ENCODE measurements at regions not wholly inside any gene's neighbourhood (a gene's known extent, or its start where the extent isn't known, plus 50 kb on each side); places are given as distances from the start of the nearest gene placed in this dataset.

DNA sequence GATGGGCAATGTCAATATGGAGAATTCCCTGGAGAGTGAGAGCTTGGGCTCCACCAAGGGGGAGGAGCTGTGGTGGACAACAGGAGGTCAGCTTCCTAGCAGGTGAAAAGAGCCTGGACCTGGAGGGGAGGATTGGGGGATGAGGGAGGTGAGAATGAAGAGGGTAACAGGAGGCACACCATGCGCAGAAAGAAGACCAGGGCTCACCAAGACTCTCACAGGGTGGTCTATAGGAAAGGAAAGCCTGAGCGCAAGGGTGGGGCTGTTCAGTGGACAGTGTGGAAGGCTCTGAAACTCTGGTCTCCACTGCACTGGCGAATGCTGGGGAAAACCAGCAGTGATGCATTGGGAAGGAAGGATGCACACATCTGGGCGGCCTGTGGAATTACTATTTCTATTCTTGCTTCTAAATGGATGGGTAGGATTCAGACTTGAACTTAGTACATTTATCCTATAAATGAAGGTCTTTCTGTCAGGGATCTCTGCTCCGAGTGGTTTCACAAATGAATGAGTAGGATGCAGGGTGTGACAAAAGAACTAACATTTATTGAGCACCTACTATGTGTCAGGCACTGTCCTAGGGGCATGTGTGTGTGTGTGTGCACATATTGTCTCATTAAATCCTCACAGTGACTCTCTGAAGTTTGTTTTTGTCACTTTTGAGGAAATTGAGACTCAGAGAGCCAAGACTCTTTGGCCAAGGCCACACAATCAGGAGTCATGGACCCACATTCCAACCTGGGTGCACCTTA lies 152.7 kb downstream of the CD83 start:
- no peaks in the 10 kb centered on the region for H3K79me2 ChIP-seq
- H3K4me1 ChIP-seq: no peaks in the 10 kb centered on the region
- H2AFZ ChIP-seq: no peak overlapping the region
- H3K36me3 ChIP-seq (ENCODE audit: control insufficient read depth, insufficient read depth, low read length): no peaks in the 10 kb centered on the region
- TF ChIP-seq, protein P1, sequence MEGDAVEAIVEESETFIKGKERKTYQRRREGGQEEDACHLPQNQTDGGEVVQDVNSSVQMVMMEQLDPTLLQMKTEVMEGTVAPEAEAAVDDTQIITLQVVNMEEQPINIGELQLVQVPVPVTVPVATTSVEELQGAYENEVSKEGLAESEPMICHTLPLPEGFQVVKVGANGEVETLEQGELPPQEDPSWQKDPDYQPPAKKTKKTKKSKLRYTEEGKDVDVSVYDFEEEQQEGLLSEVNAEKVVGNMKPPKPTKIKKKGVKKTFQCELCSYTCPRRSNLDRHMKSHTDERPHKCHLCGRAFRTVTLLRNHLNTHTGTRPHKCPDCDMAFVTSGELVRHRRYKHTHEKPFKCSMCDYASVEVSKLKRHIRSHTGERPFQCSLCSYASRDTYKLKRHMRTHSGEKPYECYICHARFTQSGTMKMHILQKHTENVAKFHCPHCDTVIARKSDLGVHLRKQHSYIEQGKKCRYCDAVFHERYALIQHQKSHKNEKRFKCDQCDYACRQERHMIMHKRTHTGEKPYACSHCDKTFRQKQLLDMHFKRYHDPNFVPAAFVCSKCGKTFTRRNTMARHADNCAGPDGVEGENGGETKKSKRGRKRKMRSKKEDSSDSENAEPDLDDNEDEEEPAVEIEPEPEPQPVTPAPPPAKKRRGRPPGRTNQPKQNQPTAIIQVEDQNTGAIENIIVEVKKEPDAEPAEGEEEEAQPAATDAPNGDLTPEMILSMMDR (IDR thresholded peaks at IDR 0.05): no peak
- H3K27ac ChIP-seq: no peak overlapping the region
- H3K9ac ChIP-seq: no peak overlapping the region
- no peaks in the 10 kb centered on the region for H3K9me3 ChIP-seq (ENCODE audit: control insufficient read depth, low read length)
- H3K4me3 ChIP-seq (ENCODE audit: low read depth, low read length): no peak overlapping the region
- no peaks in the 10 kb centered on the region for H3K27me3 ChIP-seq (ENCODE audit: control insufficient read depth, insufficient read depth, low read length)
- no peak overlapping the region for H3K4me2 ChIP-seq (ENCODE audit: low read length)

DNA sequence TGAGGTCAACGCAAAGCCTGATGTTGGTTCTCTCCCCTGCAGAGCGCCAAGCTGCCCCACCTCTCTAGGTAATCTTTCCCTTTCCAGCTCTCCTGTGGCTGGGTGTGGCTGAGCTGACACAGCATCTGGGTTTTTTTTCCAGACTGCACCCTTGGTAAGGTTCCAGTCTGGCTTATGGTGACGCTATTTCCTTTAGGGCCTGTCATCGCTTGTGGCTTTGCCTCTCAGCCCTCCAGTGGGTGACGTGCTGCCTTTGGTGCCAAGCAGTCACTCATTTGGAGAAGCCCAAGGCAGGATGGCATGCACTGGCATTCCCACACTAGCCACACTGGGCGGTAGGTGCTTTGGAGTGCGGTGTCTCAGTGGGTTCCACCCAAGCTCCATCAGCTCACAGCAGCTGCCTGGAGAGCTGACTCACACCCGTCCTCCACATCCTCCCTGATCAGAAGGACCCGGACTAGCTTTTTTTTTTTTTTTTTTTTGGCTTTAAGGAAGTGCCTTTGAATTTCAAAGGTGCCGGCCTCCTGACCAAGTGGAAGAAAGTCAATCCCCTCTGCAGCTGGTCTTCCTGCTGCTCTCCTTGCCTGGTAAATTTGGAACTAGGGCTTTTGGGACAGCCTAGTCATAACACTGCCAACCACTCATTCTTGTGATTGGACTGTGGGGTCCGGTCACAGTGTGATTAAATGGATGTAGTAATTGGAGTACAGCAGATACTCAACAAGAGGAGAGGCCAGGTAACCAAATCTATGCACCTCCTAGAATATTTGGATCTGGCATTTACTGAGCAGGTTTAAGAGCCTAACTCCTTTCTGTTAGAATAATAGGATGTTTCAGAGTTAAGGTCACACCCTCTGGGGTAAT lies 153.6 kb downstream of the CD83 start:
- no peak overlapping the region for H3K27ac ChIP-seq
- no peak overlapping the region for H3K9ac ChIP-seq

DNA sequence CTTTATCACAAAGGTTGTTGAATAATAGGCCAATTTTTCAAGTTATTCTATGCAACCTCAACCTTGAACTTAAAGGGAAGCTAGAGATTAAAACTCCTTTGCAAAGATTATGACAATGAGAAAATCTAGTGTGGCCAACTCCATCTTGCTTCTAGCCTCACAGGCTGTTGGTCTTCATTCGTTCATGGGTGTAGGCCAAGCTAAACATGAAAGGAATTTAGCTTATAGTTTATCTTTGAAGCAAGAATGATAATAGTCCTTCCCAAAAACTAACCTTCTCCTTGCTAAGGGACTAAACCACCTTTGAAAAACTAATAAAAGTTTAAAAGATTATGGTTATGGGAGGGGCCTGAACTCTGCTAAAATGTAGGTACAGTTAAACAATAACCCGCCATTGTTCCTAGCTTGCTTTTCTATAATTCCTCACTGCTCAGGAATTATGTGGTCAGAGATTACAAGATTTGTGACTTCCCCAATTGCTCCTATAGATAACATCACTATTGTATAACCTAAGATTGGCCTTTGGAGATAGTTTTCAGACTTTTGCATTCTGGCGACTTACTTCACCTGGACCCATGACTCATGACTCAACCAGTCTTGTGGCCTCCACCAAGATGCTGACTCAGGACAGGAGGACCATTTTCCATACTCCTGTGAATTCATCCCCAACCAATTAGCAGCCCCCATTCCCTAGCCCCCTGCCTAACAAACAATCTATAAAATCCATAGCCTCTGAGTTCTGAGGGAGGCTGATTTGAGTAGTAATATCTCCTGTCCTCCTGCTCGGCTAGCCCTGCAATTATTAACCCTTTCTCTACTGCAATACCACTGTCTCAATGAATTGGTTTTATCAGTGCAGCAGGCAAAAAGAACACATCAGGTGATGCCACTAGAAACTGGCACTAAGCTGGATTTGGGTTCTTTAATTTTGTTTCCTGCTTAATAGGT lies 154.5 kb downstream of the CD83 start:
- Histone ChIP-seq H2AFZ (no peak overlapping the region), H3K27ac (no peak overlapping the region), H3K4me3 (ENCODE audit: low read depth, low read length) (no peak overlapping the region), H3K4me1 (no peaks in the 10 kb centered on the region), H3K79me2 (no peaks in the 10 kb centered on the region), H3K27me3 (ENCODE audit: control insufficient read depth, insufficient read depth, low read length) (no peaks in the 10 kb centered on the region), H3K9ac (no peak overlapping the region), H3K36me3 (ENCODE audit: control insufficient read depth, insufficient read depth, low read length) (no peaks in the 10 kb centered on the region), H3K9me3 (ENCODE audit: control insufficient read depth, low read length) (no peaks in the 10 kb centered on the region), H3K4me2 (ENCODE audit: low read length) (no peak overlapping the region)
- TF ChIP-seq, protein P1 (IDR thresholded peaks at IDR 0.05): no peak

More for the DNA sequence above, 153.6 kb downstream of the CD83 start:
- TF ChIP-seq, protein P1 (IDR thresholded peaks at IDR 0.05): no peak
- Histone ChIP-seq H3K36me3 (ENCODE audit: control insufficient read depth, insufficient read depth, low read length) (no peaks in the 10 kb centered on the region), H3K27me3 (ENCODE audit: control insufficient read depth, insufficient read depth, low read length) (no peaks in the 10 kb centered on the region), H3K4me1 (no peaks in the 10 kb centered on the region), H2AFZ (no peak overlapping the region), H3K9me3 (ENCODE audit: control insufficient read depth, low read length) (no peaks in the 10 kb centered on the region), H3K79me2 (no peaks in the 10 kb centered on the region), H3K4me3 (ENCODE audit: low read depth, low read length) (no peak overlapping the region), H3K4me2 (ENCODE audit: low read length) (no peak overlapping the region)

DNA sequence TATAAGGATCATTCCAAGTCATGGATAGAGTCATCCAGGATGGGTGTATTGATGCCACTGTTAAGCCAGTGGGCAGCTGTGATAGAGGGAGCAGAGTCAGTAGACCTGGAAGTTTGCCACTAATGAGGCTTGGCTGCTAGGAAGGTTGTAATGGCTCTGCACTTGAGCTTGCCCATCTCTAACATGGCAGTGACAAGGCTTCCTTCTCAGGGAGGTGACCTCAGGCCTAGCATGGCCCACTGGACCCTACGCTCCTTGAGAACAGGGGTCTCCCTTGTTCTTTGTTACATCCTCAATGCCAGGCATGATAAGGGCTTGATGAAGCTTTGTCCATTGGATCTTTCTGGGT lies 155.1 kb downstream of the CD83 start:
- Histone ChIP-seq H3K4me2 (ENCODE audit: low read length) (no peak overlapping the region), H3K4me1 (no peaks in the 10 kb centered on the region), H2AFZ (no peak overlapping the region), H3K36me3 (ENCODE audit: control insufficient read depth, insufficient read depth, low read length) (no peaks in the 10 kb centered on the region), H3K9me3 (ENCODE audit: control insufficient read depth, low read length) (no peaks in the 10 kb centered on the region), H3K79me2 (no peaks in the 10 kb centered on the region), H3K27me3 (ENCODE audit: control insufficient read depth, insufficient read depth, low read length) (no peaks in the 10 kb centered on the region), H3K9ac (no peak overlapping the region), H3K4me3 (ENCODE audit: low read depth, low read length) (no peak overlapping the region), H3K27ac (no peak overlapping the region)
- TF ChIP-seq, protein P1 (IDR thresholded peaks at IDR 0.05): no peak

All from parathyroid adenoma (tissue), 2 donors.